Ovary (tissue), 7 donors: ENCODE measurements at regions not wholly inside any gene's neighbourhood (a gene's known extent, or its start where the extent isn't known, plus 50 kb on each side); places are given as distances from the start of the nearest gene placed in this dataset.
"Not testable (repeated sequence)": the region's sequence is repeated elsewhere in the genome, so short reads cannot be mapped to it uniquely, and the experiment has no call there.

Source experiments
- DNase-seq, 5 donors: peaks; one replicate each; pipeline ENCODE4 v3.0.0-alpha.2; 2019 to 2020
- H3K27ac ChIP-seq, 2 donors: fragments of 200-600 bp; one replicate each; pipeline versions ENCODE4 v1.5.1 to v1.8.0; 2019 to 2022
- H3K27me3 ChIP-seq: fragments of 200-600 bp; one replicate; pipeline ENCODE4 v1.8.0; 2022
- H3K36me3 ChIP-seq: fragments of 200-600 bp; sonication (generic); one replicate; pipeline ENCODE4 v1.5.1; 2019
- H3K4me1 ChIP-seq: one replicate; pipeline ENCODE4 v1.8.1; 2013; ENCODE audit warnings: mild to moderate bottlenecking, moderate library complexity; ENCODE audit not compliant: insufficient read depth
- H3K4me3 ChIP-seq: fragments of 200-600 bp; sonication (generic); one replicate; pipeline ENCODE4 v1.5.1; 2017
- H3K9me3 ChIP-seq, 2 donors: fragments of 200-600 bp in 1 of 2; sonication (generic) in 1 of 2; one replicate each; pipeline versions ENCODE4 v1.5.1 to v1.8.1; 2013 to 2019; ENCODE audit warnings: mild to moderate bottlenecking in 1 of 2, moderate library complexity in 1 of 2
- CTCF ChIP-seq, 3 donors: fragments of 450-650 bp in 2 of 3; fragments of 200-600 bp in 1 of 3; IDR thresholded peaks; one replicate each; pipeline versions ENCODE4 v1.5.1 to v1.8.0; 2016 to 2022; ENCODE audit warnings: antibody characterized with exemption in 3 of 3, mild to moderate bottlenecking in 1 of 3
- EP300 ChIP-seq: sonication (generic); formaldehyde crosslinking; IDR thresholded peaks from one replicate; pipeline ENCODE4 v1.6.1; 2017; ENCODE audit warnings: antibody characterized with exemption
- POLR2A ChIP-seq: fragments of 450-650 bp; IDR thresholded peaks from one replicate; pipeline ENCODE4 v1.6.1; 2017; ENCODE audit warnings: antibody characterized with exemption, mild to moderate bottlenecking, moderate library complexity
- WGBS, 3 donors: extraction: QIAGEN DNeasy Blood & Tissue Kit in 1 of 3; methylation state at CpG; one replicate each; pipeline versions ENCODE4 v1.1.5 to v1.1.7; 2013 to 2017; 5-methylcytosine and 5-hydroxymethylcytosine counted together
- intact Hi-C, 4 donors: fragments of 100-400 bp; cut with DNase I; formaldehyde crosslinking; loops; one replicate each; pipeline versions ENCODE4 v1.11.0 to v1.15.1; 2022 to 2023
- donor health status: DM: no; HTN: no; CAD: no; lungs with moderate emphysema.
- donor health status: DM: no; HTN: no; CAD: no.
- donor health status: Bipolar disorder and iron deficiency.
- donor health status: DM: no; HTN: no; CAD: no.
- donor health status: DM: yes; HTN: yes; CAD: no.

GRCh38 chr12:75750716-75751306 lies 239.4 kb upstream of the KRR1 start:
- intact Hi-C loops: no loop called here
- no peak for DNase-seq
- Histone ChIP-seq H3K4me3 (no peak overlapping the region), H3K36me3 (no peaks in the 10 kb centered on the region), H3K9me3 (no peaks in the 10 kb centered on the region), H3K27me3 (no peaks in the 10 kb centered on the region), H3K4me1 (no peaks in the 10 kb centered on the region), H3K27ac (no peak overlapping the region)
- 11 to 12% (median 12%) methylated on average over 4 of the region's 4 CpGs for WGBS, 3 donors
- TF ChIP-seq CTCF (IDR thresholded peaks at IDR 0.05) (no peak), EP300 (no peak), POLR2A (no peak)

GRCh38 chr12:75748990-75749389 lies 237.6 kb upstream of the KRR1 start:
- H3K4me3 ChIP-seq, H3K27me3 ChIP-seq, H3K27ac ChIP-seq, DNase-seq, H3K36me3 ChIP-seq, intact Hi-C loops, H3K9me3 ChIP-seq, H3K4me1 ChIP-seq: not testable (repeated sequence)
- 90 to 100% (median 94%) methylated on average over 3 of the region's 3 CpGs for WGBS, 3 donors

- Histone ChIP-seq H3K9me3 (no peaks in the 10 kb centered on the region), H3K27ac (no peak overlapping the region), H3K4me3 (no peak overlapping the region), H3K27me3 (no peaks in the 10 kb centered on the region), H3K4me1 (no peaks in the 10 kb centered on the region), H3K36me3 (no peaks in the 10 kb centered on the region)
- TF ChIP-seq EP300: no peak
- no peak for TF ChIP-seq POLR2A
- TF ChIP-seq CTCF (IDR thresholded peaks at IDR 0.05): no peak
- 75 to 80% (median 77%) methylated on average over 6 of the region's 6 CpGs for WGBS, 3 donors
- intact Hi-C loops: no loop called here
- DNase-seq: no peak
These were observed 236.7 kb upstream of the KRR1 start for GRCh38 chr12:75748136-75748535.

DNA sequence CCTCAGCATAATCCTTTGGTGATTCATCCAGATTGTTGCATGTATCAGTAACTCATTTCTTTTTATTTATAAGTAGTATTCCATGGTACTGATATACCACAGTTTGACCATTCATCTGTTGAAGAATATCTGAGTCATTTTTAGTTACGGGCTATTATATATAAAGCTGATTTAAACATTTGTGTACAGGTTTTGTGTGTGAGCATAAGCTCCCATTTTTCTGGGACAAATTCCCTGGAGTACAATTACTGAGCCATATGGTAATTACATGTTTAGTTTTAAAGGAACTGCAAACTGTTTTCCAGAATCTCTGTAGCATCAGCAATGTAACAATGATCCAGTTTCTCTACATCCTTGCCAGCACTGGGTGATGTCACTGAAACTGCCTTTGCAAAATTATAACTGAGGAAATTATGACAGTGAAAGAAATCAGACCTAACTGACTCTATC lies 236.2 kb upstream of the KRR1 start:
- no peak for TF ChIP-seq CTCF (IDR thresholded peaks at IDR 0.05)
- Histone ChIP-seq H3K27ac (no peak overlapping the region), H3K27me3 (no peaks in the 10 kb centered on the region), H3K4me1 (no peaks in the 10 kb centered on the region), H3K36me3 (no peaks in the 10 kb centered on the region), H3K9me3 (no peaks in the 10 kb centered on the region), H3K4me3 (no peak overlapping the region)
- 73 to 92% (median 83%) methylated on average over 1 of the region's 1 CpG for WGBS, 3 donors
- intact Hi-C loops: no loop called here
- no peak for DNase-seq

GRCh38 chr12:75746621-75747020 lies 235.2 kb upstream of the KRR1 start:
- WGBS, 3 donors: 93 to 96% (median 95%) methylated on average over 4 of the region's 4 CpGs
- no peak for DNase-seq
- Histone ChIP-seq H3K4me1 (no peaks in the 10 kb centered on the region), H3K9me3 (no peaks in the 10 kb centered on the region), H3K36me3 (no peaks in the 10 kb centered on the region), H3K27ac (no peak overlapping the region), H3K4me3 (no peak overlapping the region), H3K27me3 (no peaks in the 10 kb centered on the region)
- intact Hi-C loops: no loop called here
- TF ChIP-seq CTCF (IDR thresholded peaks at IDR 0.05): no peak
- TF ChIP-seq POLR2A: no peak
- no peak for TF ChIP-seq EP300
